GM19438 (cell line): ENCODE measurements at regions not wholly inside any gene's neighbourhood (a gene's known extent, or its start where the extent isn't known, plus 50 kb on each side); places are given as distances from the start of the nearest gene placed in this dataset.

Source experiments
- ATAC-seq: cut with Tn5 transposase; IDR thresholded peaks from one replicate; pipeline ENCODE4 v1.9.1; 2021; ENCODE audit warnings: low read depth; ENCODE audit not compliant: unreplicated experiment

DNA sequence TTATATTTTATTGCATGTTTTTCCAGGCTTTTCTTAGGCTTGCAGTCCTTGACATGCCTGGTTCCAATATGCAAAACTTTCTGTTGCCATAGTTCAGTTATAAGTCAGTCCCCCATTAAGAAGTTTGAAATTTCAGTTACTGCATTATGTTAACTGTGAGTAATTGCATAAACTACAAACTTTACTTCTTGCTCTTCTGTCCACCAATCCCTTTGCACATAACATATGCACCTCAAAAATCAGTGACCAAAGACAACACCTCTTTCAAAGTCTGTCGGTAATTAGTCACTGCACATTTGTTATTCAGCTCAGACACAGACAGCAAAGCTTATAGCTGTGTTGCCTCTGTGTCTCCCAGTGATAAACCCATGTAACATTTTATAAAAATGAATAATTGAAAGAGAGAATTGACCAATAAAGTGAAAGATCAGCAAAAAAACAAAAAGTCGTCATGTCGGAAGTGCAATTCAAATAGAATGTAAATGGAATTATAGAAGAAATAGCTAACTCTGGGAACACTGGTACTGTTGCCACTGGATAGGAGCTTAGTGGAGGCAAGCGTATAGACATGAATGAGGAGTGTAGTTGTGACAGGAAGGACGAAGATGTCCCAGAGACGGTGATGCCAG lies 50.3 kb upstream of the BTBD3 start:
- ATAC-seq, result no peak
